ENCODE measurements at regions not wholly inside any gene's neighbourhood (a gene's known extent, or its start where the extent isn't known, plus 50 kb on each side); places are given as distances from the start of the nearest gene placed in this dataset.

- TF ChIP-seq CTCF (IDR thresholded peaks at IDR 0.05; ENCODE audit: low read depth, low read length) (no peak), EZH2phosphoT487 (IDR thresholded peaks at IDR 0.05; ENCODE audit: low read depth) (no peak)
Observed at GRCh38 chr14:101495827-101496775, 65.2 kb upstream of the DIO3 start.

Data from OCI-LY3 (cell line).